ENCODE measurements at regions not wholly inside any gene's neighbourhood (a gene's known extent, or its start where the extent isn't known, plus 50 kb on each side); places are given as distances from the start of the nearest gene placed in this dataset.

GRCh38 chr11:116505298-116506262, 267.2 kb downstream of the BUD13 start:
- TF ChIP-seq REST (IDR thresholded peaks at IDR 0.05; ENCODE audit: low read depth) (no peak), TAF1 (IDR thresholded peaks at IDR 0.05; ENCODE audit: low read depth) (no peak), RAD21 (IDR thresholded peaks at IDR 0.05; ENCODE audit: low read depth) (no peak), ZBTB7A (IDR thresholded peaks at IDR 0.05; ENCODE audit: low read depth) (no peak), FOXM1 (IDR thresholded peaks at IDR 0.05; ENCODE audit: borderline replicate concordance, low read depth) (no peak), YY1 (IDR thresholded peaks at IDR 0.05; ENCODE audit: low read depth) (no peak), NFIC (IDR thresholded peaks at IDR 0.05) (no peak), TCF12 (IDR thresholded peaks at IDR 0.05; ENCODE audit: low read depth) (no peak)

- TF ChIP-seq FOXM1 (IDR thresholded peaks at IDR 0.05; ENCODE audit: borderline replicate concordance, low read depth) = no peak
- no peak for TF ChIP-seq ZBTB7A (IDR thresholded peaks at IDR 0.05; ENCODE audit: low read depth)
- no peak for TF ChIP-seq RAD21 (IDR thresholded peaks at IDR 0.05; ENCODE audit: low read depth)
- TF ChIP-seq YY1 (IDR thresholded peaks at IDR 0.05; ENCODE audit: low read depth) = no peak
- no peak for TF ChIP-seq CREB1 (IDR thresholded peaks at IDR 0.05; ENCODE audit: low read depth)
- TF ChIP-seq TAF1 (IDR thresholded peaks at IDR 0.05; ENCODE audit: low read depth) = no peak
- TF ChIP-seq EGR1 (IDR thresholded peaks at IDR 0.05) = no peak
- no peak for TF ChIP-seq MAX (IDR thresholded peaks at IDR 0.05)
- TF ChIP-seq TEAD4 (IDR thresholded peaks at IDR 0.05) = no peak
- TF ChIP-seq EP300 (IDR thresholded peaks at IDR 0.05; ENCODE audit: borderline replicate concordance) = no peak
- TF ChIP-seq NFIC (IDR thresholded peaks at IDR 0.05) = no peak
- TF ChIP-seq USF1 (IDR thresholded peaks at IDR 0.05) = no peak
- TF ChIP-seq TCF12 (IDR thresholded peaks at IDR 0.05; ENCODE audit: low read depth) = no peak
Observed at GRCh38 chr11:116504541-116505297, 268.1 kb downstream of the BUD13 start.

GRCh38 chr11:116503216-116504160, 269.3 kb downstream of the BUD13 start:
- TF ChIP-seq TCF12 (IDR thresholded peaks at IDR 0.05; ENCODE audit: low read depth) (no peak), YY1 (IDR thresholded peaks at IDR 0.05; ENCODE audit: low read depth) (no peak), TAF1 (IDR thresholded peaks at IDR 0.05; ENCODE audit: low read depth) (no peak), REST (IDR thresholded peaks at IDR 0.05; ENCODE audit: low read depth) (no peak), USF1 (IDR thresholded peaks at IDR 0.05) (no peak), CEBPB (IDR thresholded peaks at IDR 0.05) (no peak), FOXM1 (IDR thresholded peaks at IDR 0.05; ENCODE audit: borderline replicate concordance, low read depth) (no peak), EP300 (IDR thresholded peaks at IDR 0.05; ENCODE audit: borderline replicate concordance) (no peak), EGR1 (IDR thresholded peaks at IDR 0.05) (no peak)

GRCh38 chr11:116502641-116503061, 270.1 kb downstream of the BUD13 start:
- TF ChIP-seq ZBTB7A (IDR thresholded peaks at IDR 0.05; ENCODE audit: low read depth) = no peak
- TF ChIP-seq CREB1 (IDR thresholded peaks at IDR 0.05; ENCODE audit: low read depth) = no peak
- TF ChIP-seq TAF1 (IDR thresholded peaks at IDR 0.05; ENCODE audit: low read depth) = no peak
- no peak for TF ChIP-seq YY1 (IDR thresholded peaks at IDR 0.05; ENCODE audit: low read depth)
- no peak for TF ChIP-seq MAX (IDR thresholded peaks at IDR 0.05)
- TF ChIP-seq EP300 (IDR thresholded peaks at IDR 0.05; ENCODE audit: borderline replicate concordance) = no peak
- no peak for TF ChIP-seq EGR1 (IDR thresholded peaks at IDR 0.05)
- no peak for TF ChIP-seq TEAD4 (IDR thresholded peaks at IDR 0.05)
- TF ChIP-seq TCF12 (IDR thresholded peaks at IDR 0.05; ENCODE audit: low read depth) = no peak
- no peak for TF ChIP-seq REST (IDR thresholded peaks at IDR 0.05; ENCODE audit: low read depth)
- TF ChIP-seq RAD21 (IDR thresholded peaks at IDR 0.05; ENCODE audit: low read depth) = no peak
- no peak for TF ChIP-seq CEBPB (IDR thresholded peaks at IDR 0.05)
- TF ChIP-seq NFIC (IDR thresholded peaks at IDR 0.05) = no peak
- TF ChIP-seq USF1 (IDR thresholded peaks at IDR 0.05) = no peak
- TF ChIP-seq FOXM1 (IDR thresholded peaks at IDR 0.05; ENCODE audit: borderline replicate concordance, low read depth) = no peak

All from Ishikawa (cell line).